Vagina (tissue), 2 donors: ENCODE measurements at regions not wholly inside any gene's neighbourhood (a gene's known extent, or its start where the extent isn't known, plus 50 kb on each side); places are given as distances from the start of the nearest gene placed in this dataset.

Source experiments
- DNase-seq, 2 donors: peaks; one replicate each; pipeline ENCODE4 v3.0.0-alpha.2; 2017; ENCODE audit errors: extremely low spot score in 2 of 2
- H3K27ac ChIP-seq: fragments of 200-600 bp; sonication (generic); one replicate; pipeline ENCODE4 v1.5.1; 2019
- H3K27me3 ChIP-seq: fragments of 200-600 bp; sonication (generic); one replicate; pipeline ENCODE4 v1.5.1; 2019
- H3K36me3 ChIP-seq, 2 donors: fragments of 200-600 bp; sonication (generic); one replicate each; pipeline ENCODE4 v1.5.1; 2017 to 2019
- H3K4me1 ChIP-seq: fragments of 200-600 bp; sonication (generic); one replicate; pipeline ENCODE4 v1.5.1; 2019
- H3K4me3 ChIP-seq, 2 donors: fragments of 200-600 bp; sonication (generic); 1 replicate in 1 of 2; 2 replicates in 1 of 2; pipeline ENCODE4 v1.5.1; 2016 to 2019
- H3K9me3 ChIP-seq: fragments of 200-600 bp; sonication (generic); one replicate; pipeline ENCODE4 v1.5.1; 2019
- CTCF ChIP-seq, 3 experiments: fragments of 450-650 bp in 2 of 3; fragments of 200-600 bp in 1 of 3; sonication (generic) in 1 of 3; IDR thresholded peaks; one replicate each; pipeline ENCODE4 v1.5.1; 2017 to 2019; ENCODE audit warnings: antibody characterized with exemption in 3 of 3, mild to moderate bottlenecking in 2 of 3, moderate library complexity in 2 of 3
- POLR2A ChIP-seq, 2 donors: fragments of 450-650 bp; IDR thresholded peaks; one replicate each; pipeline ENCODE4 v1.6.1; 2017; ENCODE audit warnings: antibody characterized with exemption in 2 of 2, mild to moderate bottlenecking in 2 of 2, moderate library complexity in 2 of 2
- POLR2AphosphoS5 ChIP-seq, 2 donors: sonication (generic); formaldehyde crosslinking; IDR thresholded peaks; one replicate each; pipeline ENCODE4 v1.9.0; 2017; ENCODE audit warnings: antibody characterized with exemption in 2 of 2, mild to moderate bottlenecking in 2 of 2, low read depth in 1 of 2; ENCODE audit not compliant: insufficient read depth in 1 of 2
- intact Hi-C: fragments of 100-400 bp; cut with DNase I; formaldehyde crosslinking; loops from one replicate; pipeline ENCODE4 v1.15.1; 2023

DNA sequence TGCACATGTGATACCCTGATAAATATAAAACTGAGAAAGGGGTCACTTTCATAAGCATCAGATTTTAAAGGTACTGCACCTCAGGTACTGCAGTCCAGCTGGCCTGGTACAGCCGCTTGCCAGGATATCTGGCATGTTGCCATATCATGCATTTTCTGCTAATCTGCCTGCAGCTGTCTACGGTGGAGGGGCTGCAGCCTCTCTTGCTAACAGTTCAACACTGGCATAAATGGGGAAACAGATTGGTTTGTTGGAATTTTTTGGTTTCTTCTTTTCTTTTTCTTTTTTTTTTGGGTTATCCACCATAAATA is 71.5 kb downstream of the MIS18A start:
- intact Hi-C loops, result no loop called here
- DNase-seq, result no peak
- Histone ChIP-seq H3K36me3 (no peaks in the 10 kb centered on the region), H3K27ac (no peak overlapping the region), H3K4me3 (no peak overlapping the region), H3K4me1 (no peaks in the 10 kb centered on the region), H3K9me3 (no peaks in the 10 kb centered on the region), H3K27me3 (no peaks in the 10 kb centered on the region)
- TF ChIP-seq POLR2AphosphoS5 (IDR thresholded peaks at IDR 0.05; ENCODE audit: insufficient read depth in 1 of 2, low read depth in 1 of 2), result no peak
- no peak for TF ChIP-seq CTCF (IDR thresholded peaks at IDR 0.05)
- no peak for TF ChIP-seq POLR2A (IDR thresholded peaks at IDR 0.05)

DNA sequence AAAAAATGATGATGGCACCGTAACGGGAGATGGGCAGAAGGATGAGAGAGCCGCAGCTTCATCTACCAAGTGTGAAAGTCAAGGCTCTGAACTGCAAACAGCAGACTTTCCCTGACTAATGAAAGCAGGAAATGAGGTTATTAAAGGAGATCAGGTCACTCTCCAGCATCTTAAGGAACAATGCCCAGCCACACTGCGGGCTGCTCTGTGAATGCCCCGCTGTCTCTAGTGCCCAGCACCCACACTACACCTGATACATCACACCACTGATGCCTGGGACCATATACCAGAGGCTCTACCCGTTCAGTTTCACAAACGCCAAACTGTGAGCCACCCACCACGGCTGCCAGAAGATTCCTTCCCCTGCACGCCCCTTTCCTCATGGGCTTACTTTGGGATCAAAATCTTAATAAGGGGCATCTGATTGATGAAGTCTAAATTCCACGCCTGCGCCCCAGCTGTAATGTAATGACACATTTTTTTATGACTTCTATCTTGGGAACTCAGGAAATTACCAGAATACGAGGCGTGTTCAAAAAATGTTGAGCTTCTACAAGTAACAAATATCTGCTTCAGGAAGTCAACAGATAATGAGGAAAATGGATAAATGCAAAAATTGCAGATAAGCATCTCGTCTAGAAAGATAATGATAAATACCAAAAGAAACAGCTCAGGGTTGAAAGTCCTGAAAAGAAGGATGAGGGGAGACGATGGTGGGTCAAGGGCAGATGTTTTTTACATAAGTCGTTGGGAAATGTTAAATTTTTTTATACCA is 72.0 kb downstream of the MIS18A start:
- Histone ChIP-seq H3K36me3 (no peaks in the 10 kb centered on the region), H3K4me3 (no peak overlapping the region), H3K4me1 (no peaks in the 10 kb centered on the region), H3K9me3 (no peaks in the 10 kb centered on the region), H3K27me3 (no peaks in the 10 kb centered on the region), H3K27ac (no peak overlapping the region)
- intact Hi-C loops, result no loop called here
- TF ChIP-seq POLR2A (IDR thresholded peaks at IDR 0.05), result no peak
- no peak for TF ChIP-seq CTCF (IDR thresholded peaks at IDR 0.05)
- no peak for TF ChIP-seq POLR2AphosphoS5 (IDR thresholded peaks at IDR 0.05; ENCODE audit: insufficient read depth in 1 of 2, low read depth in 1 of 2)
- DNase-seq, result peak; percentile 49 to 61

DNA sequence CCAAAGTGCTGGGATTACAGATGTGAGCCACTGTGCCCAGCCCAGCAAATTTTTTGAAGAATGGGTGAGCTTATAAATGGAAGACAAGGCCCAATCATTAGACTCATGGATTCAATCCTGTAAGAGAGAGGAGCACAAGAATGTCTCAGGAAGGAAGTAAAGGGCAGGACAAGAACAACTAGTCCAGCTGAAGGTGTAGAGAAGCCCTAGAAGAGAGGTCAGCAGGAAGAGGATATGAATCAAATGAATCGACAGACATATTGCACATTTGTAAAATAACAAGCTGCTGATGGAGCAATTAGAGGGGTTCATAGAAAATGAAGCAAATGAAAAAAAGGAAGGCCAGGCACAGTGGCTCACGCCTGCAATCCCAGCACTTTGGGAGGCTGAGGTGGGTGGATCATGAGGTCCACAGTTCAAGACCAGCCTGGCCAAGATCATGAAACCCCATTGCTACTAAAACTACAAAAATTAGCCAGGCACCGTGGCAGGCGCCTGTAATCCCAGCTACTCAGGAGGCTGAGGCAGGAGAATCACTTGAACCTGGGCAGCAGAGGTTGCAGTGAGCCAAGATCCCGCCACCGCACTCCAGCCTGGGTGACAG is 74.9 kb downstream of the MIS18A start:
- H3K36me3 ChIP-seq, result no peaks in the 10 kb centered on the region
- intact Hi-C loops, result no loop called here
- H3K9me3 ChIP-seq, result no peaks in the 10 kb centered on the region
- no peaks in the 10 kb centered on the region for H3K27me3 ChIP-seq
- H3K27ac ChIP-seq, result no peak overlapping the region
- H3K4me3 ChIP-seq, result no peak overlapping the region
- no peaks in the 10 kb centered on the region for H3K4me1 ChIP-seq
- TF ChIP-seq CTCF (IDR thresholded peaks at IDR 0.05) (no peak), POLR2A (IDR thresholded peaks at IDR 0.05) (no peak), POLR2AphosphoS5 (IDR thresholded peaks at IDR 0.05; ENCODE audit: insufficient read depth in 1 of 2, low read depth in 1 of 2) (no peak)
- DNase-seq, result peak; percentile 19 to 52

DNA sequence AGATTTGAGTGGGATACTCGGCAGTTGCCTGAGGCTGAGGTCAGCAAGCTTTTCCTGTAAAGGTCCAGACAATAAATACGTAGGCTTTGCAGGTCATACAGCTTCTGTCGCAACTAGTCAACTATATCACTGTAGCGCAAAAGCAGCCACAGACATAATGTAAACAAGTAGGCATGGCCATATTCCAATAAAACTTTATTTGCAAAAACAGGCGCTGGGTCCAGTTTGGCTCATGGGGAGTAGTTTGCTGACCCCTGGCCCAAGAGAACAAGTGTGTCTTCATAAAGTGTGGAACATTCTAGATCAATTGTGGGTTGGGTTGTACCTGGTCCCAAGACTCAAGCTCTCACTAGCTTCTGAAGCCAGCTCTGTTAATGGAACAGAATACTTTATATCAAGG is 78.8 kb downstream of the MIS18A start:
- intact Hi-C loops, result no loop called here
- Histone ChIP-seq H3K27me3 (no peaks in the 10 kb centered on the region), H3K4me1 (no peaks in the 10 kb centered on the region), H3K27ac (no peak overlapping the region), H3K4me3 (no peak overlapping the region), H3K9me3 (no peaks in the 10 kb centered on the region), H3K36me3 (no peaks in the 10 kb centered on the region)
- TF ChIP-seq POLR2AphosphoS5 (IDR thresholded peaks at IDR 0.05; ENCODE audit: insufficient read depth in 1 of 2, low read depth in 1 of 2), result no peak
- TF ChIP-seq POLR2A (IDR thresholded peaks at IDR 0.05), result no peak
- TF ChIP-seq CTCF (IDR thresholded peaks at IDR 0.05), result no peak
- DNase-seq, result peak; percentile 22 to 27

GRCh38 chr21:32198384-32198783 is 80.5 kb downstream of the MIS18A start:
- H3K27ac ChIP-seq, result no peak overlapping the region
- intact Hi-C loops, result no loop called here
- peak; percentile 65 to 88 for DNase-seq
- no peaks in the 10 kb centered on the region for H3K27me3 ChIP-seq
- no peak for TF ChIP-seq CTCF (IDR thresholded peaks at IDR 0.05)
- no peak for TF ChIP-seq POLR2AphosphoS5 (IDR thresholded peaks at IDR 0.05; ENCODE audit: insufficient read depth in 1 of 2, low read depth in 1 of 2)
- no peak for TF ChIP-seq POLR2A (IDR thresholded peaks at IDR 0.05)
- H3K9me3 ChIP-seq, result no peaks in the 10 kb centered on the region
- H3K4me1 ChIP-seq, result no peaks in the 10 kb centered on the region
- H3K36me3 ChIP-seq, result no peaks in the 10 kb centered on the region
- no peak overlapping the region for H3K4me3 ChIP-seq
